Fibroblast of skin of right quadriceps (primary cell): ENCODE measurements at regions not wholly inside any gene's neighbourhood (a gene's known extent, or its start where the extent isn't known, plus 50 kb on each side); places are given as distances from the start of the nearest gene placed in this dataset.
A peak's percentile ranks its signal among the peaks of the same experiment; 100 is the strongest.

Source experiments
- DNase-seq: peaks from one replicate; pipeline ENCODE4 v3.0.0-alpha.2; 2013

GRCh38 chr20:10924644-10925201, 250.9 kb upstream of the JAG1 start:
- peak; percentile 98 for DNase-seq

DNA sequence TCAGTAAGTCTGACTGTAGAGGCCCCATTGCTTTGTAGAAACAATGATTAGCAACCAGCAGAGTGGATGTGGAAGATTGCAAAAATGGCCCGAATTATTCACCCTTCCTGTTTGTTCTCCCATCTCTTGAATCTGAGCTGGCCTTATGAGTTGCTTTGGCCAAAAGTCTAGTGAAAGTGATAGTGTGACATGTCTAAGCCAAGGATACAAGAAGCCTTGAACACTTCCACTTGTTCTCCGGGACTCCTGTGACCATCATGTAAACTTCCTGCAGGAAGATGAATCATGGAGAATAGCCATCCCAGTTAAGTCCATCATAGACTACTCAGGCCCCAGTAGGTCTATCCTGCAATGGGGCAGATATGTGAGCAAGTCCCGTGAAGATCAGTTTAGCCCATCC, 252.0 kb upstream of the JAG1 start:
- DNase-seq = no peak

DNA sequence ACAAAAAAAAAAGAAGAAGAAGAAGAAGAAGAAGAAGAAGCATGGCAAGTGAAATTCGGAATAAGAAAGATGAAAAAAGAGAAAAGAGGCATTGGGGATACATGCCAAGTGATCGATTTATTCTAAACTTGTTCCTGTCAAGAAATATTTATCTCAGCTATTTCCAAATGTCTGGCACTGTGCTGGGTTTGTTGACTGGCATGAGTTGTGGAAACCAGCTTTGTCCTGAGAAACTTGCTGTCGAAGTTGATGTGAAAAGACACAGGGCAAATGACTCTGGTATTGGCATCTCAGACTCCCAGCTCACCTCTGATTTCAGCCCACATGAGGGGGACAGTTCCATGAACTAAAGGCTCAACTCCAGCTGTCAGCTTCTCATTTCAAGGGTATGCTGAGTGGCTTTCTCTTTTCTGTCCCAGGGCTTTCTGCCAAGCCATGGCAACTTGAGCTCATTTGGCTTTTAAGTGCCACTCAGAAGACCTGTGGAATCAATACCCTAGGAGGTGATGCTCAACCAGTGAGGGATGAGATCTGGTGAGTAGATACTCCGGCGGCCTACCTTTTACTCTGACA, 253.3 kb upstream of the JAG1 start:
- DNase-seq = no peak

DNA sequence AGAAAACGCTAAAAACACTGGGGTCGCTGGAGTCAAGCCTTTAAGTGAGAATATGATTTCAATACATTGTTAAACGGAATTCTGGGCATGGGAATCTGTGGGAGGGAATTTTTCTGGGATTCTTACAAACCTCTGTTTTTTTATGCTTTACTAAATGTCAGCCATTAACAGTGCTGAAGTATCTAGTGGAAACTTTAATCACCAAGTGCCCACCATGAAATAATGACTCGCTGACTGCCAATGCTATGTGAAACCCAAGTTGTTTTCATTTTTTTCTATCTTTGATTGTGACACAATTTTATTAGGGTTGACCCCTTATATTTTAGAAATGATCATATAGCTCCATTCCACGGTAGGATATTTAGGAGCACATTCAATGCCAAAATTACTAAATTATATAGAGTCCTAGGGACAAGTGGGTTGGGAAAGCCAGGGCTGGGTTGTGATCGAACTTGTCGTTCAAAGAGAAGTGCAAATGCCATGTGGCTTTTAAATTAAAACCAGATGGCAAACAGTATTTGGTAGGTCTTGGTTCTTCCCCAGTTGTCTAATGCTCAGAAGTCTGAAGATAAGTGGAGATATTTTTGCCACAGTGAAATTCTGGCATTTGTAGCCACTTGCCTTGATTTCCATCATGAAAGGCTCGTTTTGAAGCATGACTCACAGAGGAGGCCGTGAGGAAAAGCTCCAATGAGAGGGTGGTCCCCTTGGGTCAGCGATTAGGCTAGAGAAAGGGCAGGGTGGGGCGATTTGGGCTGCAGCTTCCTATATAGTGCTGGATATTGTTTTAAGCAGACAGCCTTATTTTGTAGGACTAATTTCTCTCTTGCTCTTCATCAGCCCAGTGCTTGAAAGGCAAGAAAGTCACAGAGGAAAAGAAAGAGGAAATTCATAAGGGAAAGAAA, 254.4 kb upstream of the JAG1 start:
- peak; percentile 78 for DNase-seq

- DNase-seq = no peak
These were observed 255.1 kb upstream of the JAG1 start for GRCh38 chr20:10928841-10929421.

DNA sequence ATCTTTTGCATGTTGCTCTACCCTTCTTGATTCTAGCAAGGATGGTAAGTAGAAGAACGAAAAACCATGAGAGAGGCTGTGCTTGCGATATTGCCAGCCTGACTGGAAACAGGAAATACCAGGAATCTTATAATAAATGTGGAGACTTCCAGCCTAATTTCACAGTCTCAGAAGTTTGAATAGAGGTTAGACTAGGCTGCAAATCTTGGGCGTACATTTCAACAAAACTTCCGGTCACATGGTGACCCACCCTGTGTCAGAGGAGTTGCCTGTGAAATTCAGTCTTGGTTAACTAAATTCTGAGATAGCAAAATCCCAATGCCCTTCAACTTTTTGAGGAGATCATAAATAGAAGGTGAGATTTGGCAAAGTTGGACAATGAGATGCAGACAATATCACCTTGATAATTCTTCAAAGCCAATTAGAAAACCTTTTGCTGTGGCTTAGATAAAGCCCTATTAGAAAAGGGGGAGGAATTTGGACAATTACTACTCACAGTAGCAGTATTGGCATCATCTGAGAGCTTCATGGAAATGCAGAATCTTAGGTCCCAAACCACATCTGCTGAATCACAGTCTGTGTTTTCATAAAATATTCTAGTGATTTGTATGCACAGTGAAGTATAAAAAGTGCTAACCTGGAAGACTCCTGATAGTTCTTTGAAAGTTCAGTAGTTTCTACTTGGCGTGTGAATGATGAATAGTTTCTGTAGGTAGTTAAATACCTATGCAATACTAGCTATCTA, 262.0 kb upstream of the JAG1 start:
- no peak for DNase-seq

DNA sequence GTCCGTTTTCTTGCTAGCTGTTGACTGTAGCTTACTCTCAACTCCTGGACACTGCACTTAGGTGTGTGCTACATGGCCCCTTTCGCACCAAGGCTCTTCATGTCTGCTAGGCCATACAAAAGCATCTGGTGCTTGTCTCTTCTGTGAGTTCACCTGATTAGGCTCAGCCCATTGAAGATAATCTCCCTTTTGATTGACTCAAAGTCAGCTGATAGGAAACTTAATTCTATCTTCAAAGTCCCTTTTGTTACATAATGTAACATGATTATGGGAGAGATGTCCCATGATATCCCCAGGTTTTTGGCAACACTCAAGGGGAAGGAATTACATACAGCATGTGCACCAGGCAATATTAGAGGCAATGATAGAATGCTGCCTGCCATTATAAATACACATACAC, 263.0 kb upstream of the JAG1 start:
- DNase-seq = no peak

- DNase-seq = peak; percentile 51
These were observed 265.6 kb upstream of the JAG1 start for GRCh38 chr20:10939331-10939941.

DNA sequence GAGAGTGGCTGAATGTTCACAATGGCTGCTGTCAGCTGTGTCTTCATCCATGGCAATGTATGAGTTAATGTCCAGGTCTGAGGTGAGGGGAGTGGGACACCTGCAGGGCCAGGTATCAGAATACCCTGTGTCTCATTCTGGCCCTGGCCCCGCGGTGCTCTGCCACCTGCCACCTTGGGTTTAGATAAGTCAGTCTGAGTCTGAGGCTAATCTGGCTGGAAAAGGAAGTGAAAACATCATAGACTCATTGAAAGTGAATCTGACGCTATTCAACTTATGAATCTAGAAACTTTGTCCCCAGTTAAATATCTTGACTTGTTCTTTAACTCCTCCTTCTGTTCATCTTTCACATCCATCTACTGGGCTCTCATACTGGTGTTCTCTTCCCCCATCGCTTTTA, 267.1 kb upstream of the JAG1 start:
- no peak for DNase-seq

DNA sequence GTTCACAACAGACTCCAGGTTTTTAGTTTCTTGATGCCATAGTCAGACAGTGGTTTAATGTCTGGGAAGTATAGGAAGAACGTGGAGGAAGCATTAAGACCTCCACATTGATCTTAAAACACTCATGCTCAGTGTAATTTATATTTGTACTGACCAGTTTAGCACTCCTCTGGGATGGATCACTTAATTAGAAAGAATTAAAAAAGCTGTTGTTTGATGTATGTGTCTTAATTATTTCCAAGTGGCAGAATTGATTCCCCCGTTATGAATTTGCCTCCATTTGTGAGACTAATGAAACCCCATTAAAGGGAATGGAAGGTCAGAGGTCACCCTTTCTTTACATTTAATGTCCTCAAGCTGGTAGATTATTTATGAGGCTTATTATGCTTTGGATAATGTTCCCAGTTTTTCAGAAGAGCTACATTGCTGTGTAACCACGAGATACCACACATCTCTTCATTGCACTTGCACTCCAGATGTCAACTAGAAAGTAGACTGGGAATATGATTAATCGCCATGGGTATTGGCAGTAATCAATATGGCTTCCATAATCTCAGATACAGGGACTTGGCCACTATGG, 270.0 kb upstream of the JAG1 start:
- DNase-seq = no peak

DNA sequence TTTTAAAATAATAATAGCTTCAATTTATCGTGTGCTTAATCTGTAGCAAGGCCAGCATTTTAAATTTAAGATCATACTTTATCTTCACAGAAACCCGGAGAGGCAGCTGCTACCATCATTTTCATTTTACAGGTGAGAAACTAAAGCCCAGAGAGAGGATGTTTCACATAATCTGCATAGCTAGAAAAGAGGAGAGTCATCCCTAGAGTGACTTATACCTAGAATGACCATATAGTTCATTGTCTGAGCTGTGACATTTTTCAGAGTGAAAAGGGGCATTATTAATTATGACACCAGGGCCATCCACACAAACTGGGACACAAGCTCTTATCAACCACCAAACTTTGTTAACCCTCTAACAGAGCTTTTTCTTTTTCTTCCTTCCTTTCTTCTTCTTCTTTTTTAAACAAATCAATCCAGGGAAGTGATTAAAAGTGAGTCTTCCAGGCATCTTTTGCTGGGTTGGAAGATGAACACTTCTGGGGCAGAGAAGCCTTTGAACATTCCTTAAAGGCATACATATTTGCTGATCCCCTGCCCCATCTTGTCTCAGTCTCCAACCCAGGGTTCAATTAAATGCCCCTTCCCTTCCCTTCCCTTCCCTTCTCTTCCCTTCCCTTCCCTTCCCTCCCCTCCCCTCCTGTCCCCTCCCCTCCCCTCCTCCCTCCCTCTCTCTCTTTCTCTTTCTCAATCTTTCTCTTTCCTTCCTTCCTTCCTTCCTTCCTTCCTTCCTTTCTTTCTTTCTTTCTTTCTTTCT, 272.5 kb upstream of the JAG1 start:
- no peak for DNase-seq

GRCh38 chr20:10947726-10948125, 273.9 kb upstream of the JAG1 start:
- DNase-seq = no peak

DNA sequence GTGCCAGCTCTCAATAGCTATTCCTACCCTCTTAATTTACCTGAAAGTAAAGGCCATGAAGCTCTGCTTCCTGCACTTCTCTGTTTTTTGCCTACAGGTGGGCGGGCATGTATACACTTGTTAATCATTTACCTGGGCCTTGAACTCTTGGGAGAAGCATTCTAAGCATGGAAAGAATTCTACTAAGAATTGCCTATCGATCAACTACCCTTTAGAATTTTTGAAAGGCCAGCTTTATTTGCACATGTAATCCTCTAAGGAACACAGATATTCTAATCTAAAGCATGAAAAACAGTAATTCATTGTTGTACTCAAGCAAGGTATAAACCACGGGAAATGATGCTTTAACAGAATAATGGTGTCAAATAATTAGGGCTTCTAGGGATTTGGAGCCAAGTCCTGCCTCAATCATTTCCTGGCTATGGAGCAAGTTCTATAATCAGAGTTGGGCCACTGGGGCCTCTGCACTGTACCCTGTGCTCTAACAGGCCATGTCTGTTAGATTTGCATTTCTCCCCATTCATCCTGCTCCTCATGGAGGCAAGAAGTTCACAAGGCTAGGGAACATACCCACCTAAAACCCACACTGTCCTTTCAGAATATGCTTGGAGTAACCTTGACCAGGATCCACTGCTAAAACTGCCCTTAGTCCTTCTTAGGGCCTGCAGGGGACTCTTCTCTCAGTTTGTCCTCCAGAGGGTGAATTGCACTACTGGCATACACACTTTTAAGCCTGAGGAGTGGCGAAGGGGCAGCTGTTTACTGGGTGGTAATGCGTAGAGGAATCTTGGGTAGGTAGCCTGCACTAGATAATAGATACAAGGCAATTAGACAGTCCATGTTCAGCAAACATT, 276.4 kb upstream of the JAG1 start:
- no peak for DNase-seq

- no peak for DNase-seq
These were observed 277.4 kb upstream of the JAG1 start for GRCh38 chr20:10951216-10951615.

DNA sequence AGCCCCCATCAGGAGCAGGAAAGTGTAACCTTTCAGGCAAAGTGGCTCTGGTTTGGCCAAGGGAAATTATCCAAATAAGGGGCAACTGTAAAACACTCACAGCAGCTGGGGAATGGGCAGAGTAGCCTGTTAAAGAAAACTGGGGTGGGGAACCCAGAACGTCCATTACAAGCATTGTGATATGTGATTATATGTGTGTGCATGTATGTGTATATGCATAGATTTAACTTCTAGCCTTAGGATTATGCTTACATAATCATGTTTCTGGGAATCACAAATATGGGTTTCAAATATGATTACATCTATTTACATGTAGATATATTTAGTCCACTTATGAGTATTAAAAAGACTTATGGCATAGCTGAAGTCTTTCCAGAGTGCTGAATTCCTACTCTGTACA, 278.1 kb upstream of the JAG1 start:
- no peak for DNase-seq

- DNase-seq = no peak
These were observed 279.6 kb upstream of the JAG1 start for GRCh38 chr20:10953437-10953836.

GRCh38 chr20:10954137-10954840, 280.5 kb upstream of the JAG1 start:
- DNase-seq = no peak

DNA sequence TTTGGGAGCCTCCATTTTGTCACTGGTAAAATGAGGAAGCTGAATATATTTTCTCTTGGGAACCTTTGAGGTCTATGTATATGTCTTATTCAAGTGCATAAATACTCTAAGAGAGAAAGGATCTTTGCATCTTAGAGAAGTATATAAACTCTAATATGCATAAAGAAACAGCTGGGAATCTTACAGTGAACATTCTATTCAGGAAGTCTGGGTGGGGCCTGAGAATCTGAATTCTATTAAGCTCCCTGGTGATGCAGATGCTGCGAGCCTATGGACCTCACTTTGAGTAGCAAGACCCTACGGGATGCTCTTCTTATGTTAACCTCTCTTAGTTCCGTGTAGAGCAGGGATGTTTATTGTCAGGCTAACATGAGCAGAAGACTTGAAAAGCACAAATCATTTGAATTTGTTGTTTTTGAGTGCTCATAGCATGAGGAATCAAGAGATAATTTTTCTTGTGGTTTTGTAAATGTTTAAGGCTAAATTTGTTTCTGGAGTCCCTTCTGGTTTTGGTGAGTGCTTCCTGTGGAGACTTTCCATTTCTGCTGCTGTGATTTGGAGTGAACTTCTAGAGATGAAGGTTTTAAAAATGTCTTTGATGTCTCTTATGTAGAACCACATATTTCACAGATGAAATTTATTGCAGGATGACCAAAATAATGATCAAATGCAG, 281.2 kb upstream of the JAG1 start:
- peak; percentile 45 for DNase-seq

DNA sequence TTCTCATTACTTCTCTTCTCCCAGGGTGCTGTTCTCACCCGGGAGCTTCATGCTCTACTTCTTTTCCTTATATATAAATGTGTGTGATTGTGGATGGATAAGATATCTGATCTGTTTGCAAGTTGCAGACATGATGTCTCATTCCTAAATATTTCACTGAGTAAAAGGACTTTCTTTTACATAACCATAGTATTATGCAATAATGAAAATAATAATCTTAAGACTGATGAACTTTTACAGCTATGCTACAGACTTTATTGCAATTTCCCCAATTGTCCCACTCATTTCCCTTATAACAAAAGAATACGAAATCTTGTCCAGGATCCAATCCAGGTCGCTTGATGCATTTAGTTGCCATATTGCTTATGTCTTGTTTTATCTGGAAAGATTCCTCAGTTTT, 284.5 kb upstream of the JAG1 start:
- no peak for DNase-seq
